ENCODE measurements at regions not wholly inside any gene's neighbourhood (a gene's known extent, or its start where the extent isn't known, plus 50 kb on each side); places are given as distances from the start of the nearest gene placed in this dataset.

GRCh38 chr7:67857698-67858097 is 861.1 kb downstream of the TYW1 start:
- TF ChIP-seq CTCF (IDR thresholded peaks at IDR 0.05; ENCODE audit: borderline replicate concordance, extremely low read depth, insufficient read depth): no peak
- Histone ChIP-seq H3K36me3 (ENCODE audit: control insufficient read depth in 2 of 3, insufficient read depth in 3 of 3, low read length in 3 of 3) (no peaks in the 10 kb centered on the region), H3K27me3 (ENCODE audit: control insufficient read depth, insufficient read depth, low read length) (no peaks in the 10 kb centered on the region), H3K27ac (ENCODE audit: low read depth in 2 of 2, low read length in 2 of 2) (no peak overlapping the region), H3K4me1 (ENCODE audit: control insufficient read depth in 2 of 3, insufficient read depth in 2 of 3, low read depth in 1 of 3, low read length in 3 of 3) (no peaks in the 10 kb centered on the region), H3K4me3 (ENCODE audit: low read length in 3 of 3) (no peak overlapping the region), H3K9ac (ENCODE audit: low read length in 3 of 3) (no peak overlapping the region), H3K9me3 (ENCODE audit: control insufficient read depth in 2 of 3, insufficient read depth in 1 of 3, low read length in 3 of 3) (peaks cover 0 to 10% (median 4%) of the 10 kb centered on the region in 3 donors)
- FAIRE-seq (no peak), DNase-seq (no peak)
- intact Hi-C loops (cut with DNase I): no loop called here

- no peak overlapping the region for H3K27ac ChIP-seq (ENCODE audit: low read depth in 2 of 2, low read length in 2 of 2)
- DNase-seq: no peak
- no peak overlapping the region for H3K9ac ChIP-seq (ENCODE audit: low read length in 3 of 3)
- no peaks in the 10 kb centered on the region for H3K36me3 ChIP-seq (ENCODE audit: control insufficient read depth in 2 of 3, insufficient read depth in 3 of 3, low read length in 3 of 3)
- no peak overlapping the region for H3K4me3 ChIP-seq (ENCODE audit: low read length in 3 of 3)
- no peak for TF ChIP-seq CTCF (IDR thresholded peaks at IDR 0.05; ENCODE audit: borderline replicate concordance, extremely low read depth, insufficient read depth)
- peaks cover 0 to 10% (median 4%) of the 10 kb centered on the region in 3 donors for H3K9me3 ChIP-seq (ENCODE audit: control insufficient read depth in 2 of 3, insufficient read depth in 1 of 3, low read length in 3 of 3)
- FAIRE-seq: no peak
- H3K4me1 ChIP-seq (ENCODE audit: control insufficient read depth in 2 of 3, insufficient read depth in 2 of 3, low read depth in 1 of 3, low read length in 3 of 3): no peaks in the 10 kb centered on the region
- no peaks in the 10 kb centered on the region for H3K27me3 ChIP-seq (ENCODE audit: control insufficient read depth, insufficient read depth, low read length)
- intact Hi-C loops (cut with DNase I): no loop called here
These were observed 862.3 kb downstream of the TYW1 start for GRCh38 chr7:67858931-67859330.

- no peak for FAIRE-seq
- no peaks in the 10 kb centered on the region for H3K4me1 ChIP-seq (ENCODE audit: control insufficient read depth in 2 of 3, insufficient read depth in 2 of 3, low read depth in 1 of 3, low read length in 3 of 3)
- intact Hi-C loops (cut with DNase I): no loop called here
- H3K4me3 ChIP-seq (ENCODE audit: low read length in 3 of 3): no peak overlapping the region
- no peak overlapping the region for H3K9ac ChIP-seq (ENCODE audit: low read length in 3 of 3)
- no peak for TF ChIP-seq CTCF (IDR thresholded peaks at IDR 0.05; ENCODE audit: borderline replicate concordance, extremely low read depth, insufficient read depth)
- H3K9me3 ChIP-seq (ENCODE audit: control insufficient read depth in 2 of 3, insufficient read depth in 1 of 3, low read length in 3 of 3): peaks cover 0 to 10% (median 4%) of the 10 kb centered on the region in 3 donors
- no peak for DNase-seq
- H3K27ac ChIP-seq (ENCODE audit: low read depth in 2 of 2, low read length in 2 of 2): no peak overlapping the region
- no peaks in the 10 kb centered on the region for H3K27me3 ChIP-seq (ENCODE audit: control insufficient read depth, insufficient read depth, low read length)
- H3K36me3 ChIP-seq (ENCODE audit: control insufficient read depth in 2 of 3, insufficient read depth in 3 of 3, low read length in 3 of 3): no peaks in the 10 kb centered on the region
These were observed 867.3 kb downstream of the TYW1 start for GRCh38 chr7:67863911-67864310.

GRCh38 chr7:67866054-67866453 is 869.4 kb downstream of the TYW1 start:
- Histone ChIP-seq H3K4me3 (ENCODE audit: low read length in 3 of 3) (no peak overlapping the region), H3K27ac (ENCODE audit: low read depth in 2 of 2, low read length in 2 of 2) (no peak overlapping the region), H3K9me3 (ENCODE audit: control insufficient read depth in 2 of 3, insufficient read depth in 1 of 3, low read length in 3 of 3) (peaks cover 0 to 10% (median 4%) of the 10 kb centered on the region in 3 donors), H3K4me1 (ENCODE audit: control insufficient read depth in 2 of 3, insufficient read depth in 2 of 3, low read depth in 1 of 3, low read length in 3 of 3) (no peaks in the 10 kb centered on the region), H3K36me3 (ENCODE audit: control insufficient read depth in 2 of 3, insufficient read depth in 3 of 3, low read length in 3 of 3) (no peaks in the 10 kb centered on the region), H3K27me3 (ENCODE audit: control insufficient read depth, insufficient read depth, low read length) (no peaks in the 10 kb centered on the region), H3K9ac (ENCODE audit: low read length in 3 of 3) (no peak overlapping the region)
- intact Hi-C loops (cut with DNase I): no loop called here
- no peak for TF ChIP-seq CTCF (IDR thresholded peaks at IDR 0.05; ENCODE audit: borderline replicate concordance, extremely low read depth, insufficient read depth)
- FAIRE-seq (no peak), DNase-seq (no peak)

Data from kidney (tissue), 13 donors.